22Rv1 (cell line): ENCODE measurements at regions not wholly inside any gene's neighbourhood (a gene's known extent, or its start where the extent isn't known, plus 50 kb on each side); places are given as distances from the start of the nearest gene placed in this dataset.

ENCODE experiments used
- CTCF ChIP-seq: fragments of 450-650 bp; IDR thresholded peaks from 2 replicates; pipeline ENCODE4 v1.5.1; 2017; ENCODE audit warnings: mild to moderate bottlenecking
- ZFX ChIP-seq: fragments of 450-650 bp; IDR thresholded peaks from 2 replicates; pipeline ENCODE4 v1.6.1; 2017; ENCODE audit warnings: antibody characterized with exemption, borderline replicate concordance

DNA sequence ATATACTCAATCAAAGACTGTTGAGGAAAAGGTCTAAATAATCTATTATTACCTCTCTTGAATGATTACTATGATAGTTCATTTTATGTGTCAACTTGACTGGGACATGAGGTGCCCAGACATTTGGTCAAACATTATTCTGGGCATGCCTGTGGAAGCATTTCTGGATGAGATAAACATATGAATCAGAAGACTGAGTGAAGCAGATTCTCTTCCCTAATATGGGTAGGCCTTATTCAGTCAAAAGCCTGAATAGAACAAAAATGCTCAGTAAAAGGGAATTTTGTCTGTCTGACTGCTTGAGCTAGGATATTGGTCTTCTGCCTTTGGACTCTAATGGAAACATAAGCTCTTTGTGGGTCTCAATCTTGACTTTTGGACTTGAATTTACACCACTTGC is 73.3 kb upstream of the SOX13 start:
- TF ChIP-seq CTCF (no peak), ZFX (no peak)
